BE2C (cell line): ENCODE measurements at regions not wholly inside any gene's neighbourhood (a gene's known extent, or its start where the extent isn't known, plus 50 kb on each side); places are given as distances from the start of the nearest gene placed in this dataset.

Experiments used
- DNase-seq: peaks from one replicate; pipeline ENCODE4 v3.0.0-alpha.2; 2020
- H3K27me3 ChIP-seq: fragments of 250-450 bp; sonication (Bioruptor Pico); 2 replicates; pipeline ENCODE4 v1.5.1; 2020; ENCODE audit warnings: mild to moderate bottlenecking
- H3K36me3 ChIP-seq: fragments of 250-450 bp; sonication (Bioruptor Pico); 2 replicates; pipeline ENCODE4 v1.5.1; 2020; ENCODE audit warnings: mild to moderate bottlenecking
- H3K4me1 ChIP-seq: fragments of 250-450 bp; sonication (Bioruptor Pico); 2 replicates; pipeline ENCODE4 v1.5.1; 2020
- H3K4me3 ChIP-seq: 2 replicates; pipeline ENCODE4 v1.5.1; 2011; ENCODE audit warnings: low read depth, low read length
- H3K9me3 ChIP-seq: fragments of 250-450 bp; sonication (Bioruptor Pico); 2 replicates; pipeline ENCODE4 v1.5.1; 2020
- CTCF ChIP-seq: IDR thresholded peaks from 2 replicates; pipeline ENCODE4 v1.5.1; 2012; ENCODE audit warnings: mild to moderate bottlenecking, low read depth, low read length

- TF ChIP-seq CTCF, result no peak
- no peaks in the 10 kb centered on the region for H3K36me3 ChIP-seq
- H3K9me3 ChIP-seq, result no peaks in the 10 kb centered on the region
- no peak overlapping the region for H3K4me3 ChIP-seq
- no peak for DNase-seq
- no peaks in the 10 kb centered on the region for H3K4me1 ChIP-seq
- H3K27me3 ChIP-seq, result no peaks in the 10 kb centered on the region
Observed at GRCh38 chr3:87333393-87333892, 57.1 kb upstream of the POU1F1 start.

GRCh38 chr3:87332789-87333188 lies 56.4 kb upstream of the POU1F1 start:
- no peak for DNase-seq
- Histone ChIP-seq H3K9me3 (no peaks in the 10 kb centered on the region), H3K27me3 (no peaks in the 10 kb centered on the region), H3K4me3 (no peak overlapping the region), H3K4me1 (no peaks in the 10 kb centered on the region), H3K36me3 (no peaks in the 10 kb centered on the region)
- no peak for TF ChIP-seq CTCF

GRCh38 chr3:87329065-87329464 lies 52.7 kb upstream of the POU1F1 start:
- TF ChIP-seq CTCF, result no peak
- H3K4me1 ChIP-seq, result no peaks in the 10 kb centered on the region
- H3K27me3 ChIP-seq, result no peaks in the 10 kb centered on the region
- no peak overlapping the region for H3K4me3 ChIP-seq
- H3K9me3 ChIP-seq, result no peaks in the 10 kb centered on the region
- no peaks in the 10 kb centered on the region for H3K36me3 ChIP-seq
- DNase-seq, result no peak
